ENCODE measurements at regions not wholly inside any gene's neighbourhood (a gene's known extent, or its start where the extent isn't known, plus 50 kb on each side); places are given as distances from the start of the nearest gene placed in this dataset.

GRCh38 chr10:125397608-125398007 is 237.2 kb upstream of the CTBP2 start:
- DNase-seq (ENCODE audit: low spot score), result no peak

- no peak for DNase-seq (ENCODE audit: low spot score)
These were observed 236.3 kb upstream of the CTBP2 start for GRCh38 chr10:125396676-125397075.

- no peak for DNase-seq (ENCODE audit: low spot score)
These were observed 232.2 kb upstream of the CTBP2 start for GRCh38 chr10:125392609-125393008.

- DNase-seq (ENCODE audit: low spot score), result no peak
These were observed 231.8 kb upstream of the CTBP2 start for GRCh38 chr10:125392154-125392553.

- no peak for DNase-seq (ENCODE audit: low spot score)
These were observed 229.3 kb upstream of the CTBP2 start for GRCh38 chr10:125389648-125390047.

GRCh38 chr10:125379592-125379991 is 219.2 kb upstream of the CTBP2 start:
- no peak for DNase-seq (ENCODE audit: low spot score)

GRCh38 chr10:125377368-125377767 is 217.0 kb upstream of the CTBP2 start:
- DNase-seq (ENCODE audit: low spot score), result no peak

- DNase-seq (ENCODE audit: low spot score), result peak; percentile 28
These were observed 214.8 kb upstream of the CTBP2 start for GRCh38 chr10:125375210-125375609.

- DNase-seq (ENCODE audit: low spot score), result no peak
These were observed 213.2 kb upstream of the CTBP2 start for GRCh38 chr10:125373546-125373945.

- DNase-seq (ENCODE audit: low spot score), result no peak
These were observed 210.2 kb upstream of the CTBP2 start for GRCh38 chr10:125370578-125370977.

- DNase-seq (ENCODE audit: low spot score), result no peak
These were observed 209.3 kb upstream of the CTBP2 start for GRCh38 chr10:125369382-125370326.

- no peak for DNase-seq (ENCODE audit: low spot score)
These were observed 207.8 kb upstream of the CTBP2 start for GRCh38 chr10:125368146-125368545.

GRCh38 chr10:125363791-125364190 is 203.4 kb upstream of the CTBP2 start:
- no peak for DNase-seq (ENCODE audit: low spot score)

GRCh38 chr10:125362950-125363349 is 202.6 kb upstream of the CTBP2 start:
- no peak for DNase-seq (ENCODE audit: low spot score)

- DNase-seq (ENCODE audit: low spot score), result no peak
These were observed 199.0 kb upstream of the CTBP2 start for GRCh38 chr10:125359401-125359800.

GRCh38 chr10:125355657-125356056 is 195.3 kb upstream of the CTBP2 start:
- no peak for DNase-seq (ENCODE audit: low spot score)

- DNase-seq (ENCODE audit: low spot score), result no peak
These were observed 190.2 kb upstream of the CTBP2 start for GRCh38 chr10:125350519-125350918.

GRCh38 chr10:125348536-125348935 is 188.2 kb upstream of the CTBP2 start:
- no peak for DNase-seq (ENCODE audit: low spot score)

- no peak for DNase-seq (ENCODE audit: low spot score)
These were observed 184.3 kb upstream of the CTBP2 start for GRCh38 chr10:125344573-125345171.

GRCh38 chr10:125343983-125344382 is 183.6 kb upstream of the CTBP2 start:
- no peak for DNase-seq (ENCODE audit: low spot score)

GRCh38 chr10:125343118-125343925 is 183.0 kb upstream of the CTBP2 start:
- peak; percentile 3 for DNase-seq (ENCODE audit: low spot score)

GRCh38 chr10:125341611-125342010 is 181.2 kb upstream of the CTBP2 start:
- no peak for DNase-seq (ENCODE audit: low spot score)

GRCh38 chr10:125340903-125341302 is 180.5 kb upstream of the CTBP2 start:
- DNase-seq (ENCODE audit: low spot score), result no peak
